Gastroesophageal sphincter (tissue), 3 donors: ENCODE measurements at regions not wholly inside any gene's neighbourhood (a gene's known extent, or its start where the extent isn't known, plus 50 kb on each side); places are given as distances from the start of the nearest gene placed in this dataset.

ENCODE experiments used
- CTCF ChIP-seq, 4 experiments: fragments of 200-600 bp in 2 of 4; fragments of 450-650 bp in 2 of 4; sonication (generic) in 1 of 4; IDR thresholded peaks; one replicate each; pipeline ENCODE4 v1.5.1; 2017 to 2019; ENCODE audit warnings: antibody characterized with exemption in 4 of 4, mild to moderate bottlenecking in 2 of 4, moderate library complexity in 2 of 4
- EP300 ChIP-seq: sonication (generic); formaldehyde crosslinking; IDR thresholded peaks from one replicate; pipeline ENCODE4 v1.6.1; 2017; ENCODE audit warnings: antibody characterized with exemption, mild to moderate bottlenecking

GRCh38 chr3:177894081-177894728 is 642.0 kb upstream of the KCNMB2 start:
- TF ChIP-seq CTCF (IDR thresholded peaks at IDR 0.05) (no peak), EP300 (no peak)
